ENCODE measurements at regions not wholly inside any gene's neighbourhood (a gene's known extent, or its start where the extent isn't known, plus 50 kb on each side); places are given as distances from the start of the nearest gene placed in this dataset.
"Not testable (repeated sequence)": the region's sequence is repeated elsewhere in the genome, so short reads cannot be mapped to it uniquely, and the experiment has no call there.

DNA sequence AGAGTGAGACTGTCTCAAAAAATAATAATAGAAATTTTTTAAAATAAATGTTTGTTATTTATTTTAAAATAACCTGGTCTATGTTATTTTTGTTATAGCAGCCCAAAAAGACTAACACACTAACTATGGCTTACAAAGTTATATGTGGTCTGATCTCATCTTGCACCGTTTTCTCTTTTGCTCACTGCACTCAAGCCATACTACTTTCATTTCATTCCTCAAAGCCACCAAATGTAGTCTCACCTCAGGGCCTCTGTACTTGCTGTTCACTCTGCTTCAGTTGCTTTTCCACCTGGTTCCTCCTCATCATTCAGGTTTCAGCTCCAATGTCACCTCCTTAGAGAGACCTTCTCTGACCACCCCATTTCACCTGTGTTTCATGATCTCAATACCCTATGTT, 55.2 kb upstream of the MDM1 start:
- Mint-ChIP-seq H3K4me1 (peaks cover 50 to 84% of the 10 kb centered on the region in 2 donors), H3K9me3 (peaks cover 2 to 17% (median 13%) of the 10 kb centered on the region in 6 donors), H3K27ac (peak overlapping the region in 5 of 6 donors; percentile 48 to 86 (median 83))

DNA sequence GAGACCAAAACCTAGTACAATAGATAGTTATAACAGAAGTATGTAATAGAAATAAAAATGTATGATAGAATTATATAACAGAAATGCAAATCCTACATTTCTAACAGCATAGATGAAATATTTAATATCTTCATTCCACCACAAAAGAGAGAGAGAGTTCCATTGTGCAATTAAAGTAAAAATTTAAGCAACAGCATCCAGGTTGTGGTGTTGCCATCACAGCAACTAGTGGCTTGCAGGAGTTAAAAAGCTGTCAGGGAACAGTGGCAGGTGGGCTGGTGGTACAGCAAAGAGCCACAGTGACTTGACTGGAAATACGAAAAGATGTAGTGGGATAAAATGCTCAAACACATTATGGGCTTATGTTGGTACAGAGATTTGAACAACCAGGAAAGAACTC, 57.1 kb upstream of the MDM1 start:
- Mint-ChIP-seq H3K27me3 (ENCODE audit: low read depth in 3 of 3) (peaks cover 0 to 2% (median 2%) of the 10 kb centered on the region in 3 donors), H3K4me3 (no peak overlapping the region), H3K36me3 (peaks cover 0 to 29% (median 14%) of the 10 kb centered on the region in 3 donors), H3K4me1 (peaks cover 45 to 84% of the 10 kb centered on the region in 2 donors), H3K9me3 (peaks cover 0 to 10% (median 5%) of the 10 kb centered on the region in 6 donors), H3K27ac (peak overlapping the region in 3 of 6 donors; percentile 19 to 68 (median 56))
- DNase-seq = no peak

More for the DNA sequence above, 55.2 kb upstream of the MDM1 start:
- H3K4me3 Mint-ChIP-seq = peak overlapping the region; percentile 33 to 70 (median 66)
- peaks cover 7 to 41% (median 14%) of the 10 kb centered on the region in 3 donors for H3K36me3 Mint-ChIP-seq
- peaks cover 0 to 4% (median 2%) of the 10 kb centered on the region in 3 donors for H3K27me3 Mint-ChIP-seq (ENCODE audit: low read depth in 3 of 3)
- no peak for DNase-seq

DNA sequence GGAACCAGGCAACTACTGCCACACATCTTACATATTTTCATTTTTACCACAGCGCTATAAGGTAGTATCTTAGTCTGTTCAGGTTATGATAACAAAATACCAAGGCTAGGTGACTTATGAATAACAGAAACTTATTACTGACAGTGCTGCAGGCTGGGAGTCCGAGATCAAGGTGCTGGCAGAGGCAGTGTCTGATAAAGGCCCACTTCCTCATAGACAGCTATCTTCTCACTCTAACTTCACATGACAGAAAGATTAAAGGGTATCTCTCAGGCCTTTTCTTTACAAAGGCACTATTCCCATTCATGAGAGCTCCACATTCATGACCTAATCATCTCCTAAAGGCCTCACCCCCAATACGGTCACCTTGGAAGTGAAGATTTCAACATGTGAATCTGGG, 59.8 kb upstream of the MDM1 start:
- peaks cover 0 to 2% (median 0%) of the 10 kb centered on the region in 3 donors for H3K27me3 Mint-ChIP-seq (ENCODE audit: low read depth in 3 of 3)
- H3K9me3 Mint-ChIP-seq = peaks cover 0 to 10% (median 5%) of the 10 kb centered on the region in 6 donors
- H3K4me3 Mint-ChIP-seq = peak overlapping the region in 1 of 5 donors; percentile 10
- H3K36me3 Mint-ChIP-seq = peaks cover 2 to 19% (median 13%) of the 10 kb centered on the region in 3 donors
- H3K4me1 Mint-ChIP-seq = peaks cover 36 to 79% of the 10 kb centered on the region in 2 donors
- H3K27ac Mint-ChIP-seq = peak overlapping the region; percentile 2 to 76 (median 58)
- no peak for DNase-seq

DNA sequence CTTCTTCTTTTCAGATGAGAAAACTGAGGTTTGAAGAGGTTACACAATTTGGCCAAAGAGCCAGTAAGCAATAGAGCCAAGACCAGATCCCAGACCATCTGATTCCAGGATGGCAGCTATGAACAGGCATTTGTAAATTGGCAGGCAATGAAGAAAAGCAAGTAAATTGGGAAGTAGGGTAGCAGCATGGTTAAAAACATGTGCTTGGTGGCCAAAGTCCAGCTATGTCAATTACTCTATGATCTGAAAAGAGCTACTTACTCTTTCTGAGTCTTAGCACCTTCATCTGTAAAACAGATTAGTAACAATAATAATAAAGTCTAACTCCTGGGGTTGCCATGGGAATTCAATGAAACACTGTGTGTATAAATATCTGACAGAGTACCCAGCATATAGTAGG, 60.2 kb upstream of the MDM1 start:
- DNase-seq = no peak
- Mint-ChIP-seq H3K4me3 (no peak overlapping the region), H3K36me3 (peaks cover 3 to 19% (median 14%) of the 10 kb centered on the region in 3 donors), H3K27me3 (ENCODE audit: low read depth in 3 of 3) (peaks cover 0 to 2% (median 0%) of the 10 kb centered on the region in 3 donors), H3K4me1 (peaks cover 38 to 79% of the 10 kb centered on the region in 2 donors), H3K9me3 (peaks cover 0 to 10% (median 5%) of the 10 kb centered on the region in 6 donors), H3K27ac (peak overlapping the region; percentile 2 to 76 (median 58))

DNA sequence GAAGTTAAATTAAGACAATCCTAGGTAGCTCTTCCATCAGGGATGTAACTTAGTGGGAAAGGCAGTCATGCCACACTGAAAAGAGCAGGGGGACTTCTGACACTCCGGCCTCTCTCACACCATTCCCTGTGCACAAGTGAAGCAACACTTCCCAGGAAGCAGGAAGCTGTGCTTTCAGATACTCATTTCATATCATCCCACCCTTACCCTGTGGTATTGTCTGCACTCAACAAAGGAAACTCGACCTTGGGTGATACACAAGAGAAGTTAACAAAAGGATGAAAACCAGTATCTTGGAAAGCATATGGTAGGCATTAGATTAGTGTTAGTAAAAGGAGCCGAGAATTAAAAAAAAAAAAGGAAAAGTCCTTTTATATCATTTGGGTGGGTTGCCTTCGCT, 61.3 kb upstream of the MDM1 start:
- Mint-ChIP-seq H3K9me3 (peaks cover 0 to 8% (median 5%) of the 10 kb centered on the region in 6 donors), H3K4me1 (peaks cover 44 to 78% of the 10 kb centered on the region in 2 donors), H3K27ac (peak overlapping the region in 3 of 6 donors; percentile 12 to 32 (median 22)), H3K27me3 (ENCODE audit: low read depth in 3 of 3) (peaks cover 0 to 2% (median 0%) of the 10 kb centered on the region in 3 donors), H3K4me3 (no peak overlapping the region), H3K36me3 (peaks cover 3 to 17% (median 14%) of the 10 kb centered on the region in 3 donors)
- DNase-seq = no peak

DNA sequence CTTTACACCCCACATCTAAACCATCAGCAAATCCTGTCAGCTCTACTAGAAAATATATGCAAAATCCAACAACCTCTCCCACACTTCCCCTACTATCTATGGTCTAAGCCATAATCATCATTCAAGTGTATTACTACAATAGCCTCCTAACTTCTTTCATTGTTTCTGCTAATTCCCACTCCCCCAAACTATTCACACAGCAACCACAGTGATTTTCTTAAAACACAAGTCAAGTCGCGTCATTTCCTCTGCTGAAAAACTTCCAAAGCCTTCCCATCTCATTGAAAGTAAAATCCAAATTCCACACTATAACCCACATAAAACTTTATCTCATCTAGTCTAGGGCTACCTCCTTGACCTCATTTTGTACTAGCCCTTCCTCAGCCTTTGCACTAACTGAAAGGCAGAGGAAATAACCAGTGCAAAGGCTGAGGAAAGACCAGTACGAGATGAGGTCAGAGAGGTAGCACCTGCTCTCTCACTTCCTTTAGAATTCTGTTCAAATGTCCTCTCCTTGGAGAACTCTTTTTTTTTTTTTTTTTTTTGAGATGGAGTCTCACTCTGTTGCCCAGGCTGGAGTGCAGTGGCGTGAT, 65.5 kb upstream of the MDM1 start:
- H3K36me3 Mint-ChIP-seq = peaks cover 3 to 9% (median 3%) of the 10 kb centered on the region in 3 donors
- peaks cover 0 to 1% (median 0%) of the 10 kb centered on the region in 3 donors for H3K27me3 Mint-ChIP-seq (ENCODE audit: low read depth in 3 of 3)
- H3K4me1 Mint-ChIP-seq = peaks cover 48 to 83% of the 10 kb centered on the region in 2 donors
- H3K4me3 Mint-ChIP-seq = peak overlapping the region; percentile 34 to 65 (median 52)
- peak overlapping the region; percentile 3 to 81 (median 63) for H3K27ac Mint-ChIP-seq
- no peaks in the 10 kb centered on the region for H3K9me3 Mint-ChIP-seq
- peak; percentile 12 to 17 (median 13) for DNase-seq

DNA sequence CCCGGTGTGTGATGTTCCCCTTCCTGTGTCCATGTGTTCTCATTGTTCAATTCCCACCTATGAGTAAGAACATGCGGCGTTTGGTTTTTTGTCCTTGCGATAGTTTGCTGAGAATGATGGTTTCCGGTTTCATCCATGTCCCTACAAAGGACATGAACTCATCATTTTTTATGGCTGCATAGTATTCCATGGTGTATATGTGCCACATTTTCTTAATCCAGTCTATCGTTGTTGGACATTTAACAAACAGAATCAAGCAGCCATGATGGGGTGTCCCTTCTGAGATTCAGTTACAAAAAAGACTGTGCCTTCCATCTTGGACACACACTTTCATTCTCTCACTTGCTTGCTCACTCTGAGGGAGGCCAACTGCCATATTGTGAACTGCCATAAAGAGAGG, 66.5 kb upstream of the MDM1 start:
- DNase-seq; H3K9me3 Mint-ChIP-seq; H3K27me3 Mint-ChIP-seq (ENCODE audit: low read depth in 3 of 3): not testable (repeated sequence)
- Mint-ChIP-seq H3K27ac (peak overlapping the region in 1 of 6 donors; percentile 22), H3K4me1 (peaks cover 51 to 83% of the 10 kb centered on the region in 2 donors), H3K36me3 (peaks cover 3 to 11% (median 3%) of the 10 kb centered on the region in 3 donors), H3K4me3 (peak overlapping the region in 1 of 5 donors; percentile 24)

GRCh38 chr12:68400226-68400829, 68.2 kb upstream of the MDM1 start:
- H3K36me3 Mint-ChIP-seq = peaks cover 3 to 11% (median 3%) of the 10 kb centered on the region in 3 donors
- no peak overlapping the region for H3K4me3 Mint-ChIP-seq
- H3K9me3 Mint-ChIP-seq = no peaks in the 10 kb centered on the region
- peak overlapping the region in 5 of 6 donors; percentile 32 to 92 (median 34) for H3K27ac Mint-ChIP-seq
- peaks cover 56 to 89% of the 10 kb centered on the region in 2 donors for H3K4me1 Mint-ChIP-seq
- peaks cover 0 to 1% (median 0%) of the 10 kb centered on the region in 3 donors for H3K27me3 Mint-ChIP-seq (ENCODE audit: low read depth in 3 of 3)
- DNase-seq = no peak

DNA sequence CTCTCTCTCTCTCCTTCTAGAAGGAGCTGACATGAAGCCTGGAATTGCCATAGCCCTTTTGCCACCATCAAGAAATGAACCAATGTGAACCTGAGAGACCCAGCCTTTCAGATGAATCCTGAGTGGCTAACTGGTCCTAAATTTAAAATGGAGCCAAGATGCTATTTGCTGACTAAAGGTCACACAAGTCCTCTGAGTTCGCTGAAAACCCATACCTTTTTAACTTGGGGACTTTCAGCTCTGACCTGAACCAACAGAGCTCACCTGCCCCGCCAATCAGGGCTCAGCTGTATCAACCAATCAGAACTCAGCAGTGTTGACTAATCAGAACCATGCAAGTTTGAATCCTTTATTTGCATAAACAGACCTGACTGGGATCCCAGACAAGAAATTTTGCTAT, 70.3 kb upstream of the MDM1 start:
- no peaks in the 10 kb centered on the region for H3K9me3 Mint-ChIP-seq
- no peak for DNase-seq
- H3K27ac Mint-ChIP-seq = no peak overlapping the region
- H3K27me3 Mint-ChIP-seq (ENCODE audit: low read depth in 3 of 3) = peaks cover 0 to 1% (median 0%) of the 10 kb centered on the region in 3 donors
- peaks cover 0 to 11% (median 6%) of the 10 kb centered on the region in 3 donors for H3K36me3 Mint-ChIP-seq
- peaks cover 57 to 89% of the 10 kb centered on the region in 2 donors for H3K4me1 Mint-ChIP-seq
- no peak overlapping the region for H3K4me3 Mint-ChIP-seq

GRCh38 chr12:68403296-68403695, 71.1 kb upstream of the MDM1 start:
- no peaks in the 10 kb centered on the region for H3K9me3 Mint-ChIP-seq
- H3K4me3 Mint-ChIP-seq = no peak overlapping the region
- peaks cover 0 to 11% (median 6%) of the 10 kb centered on the region in 3 donors for H3K36me3 Mint-ChIP-seq
- no peak for DNase-seq
- H3K27ac Mint-ChIP-seq = peak overlapping the region in 2 of 6 donors; percentile 4 to 6
- peaks cover 48 to 81% of the 10 kb centered on the region in 2 donors for H3K4me1 Mint-ChIP-seq
- H3K27me3 Mint-ChIP-seq (ENCODE audit: low read depth in 3 of 3) = peaks cover 0 to 1% (median 0%) of the 10 kb centered on the region in 3 donors

DNA sequence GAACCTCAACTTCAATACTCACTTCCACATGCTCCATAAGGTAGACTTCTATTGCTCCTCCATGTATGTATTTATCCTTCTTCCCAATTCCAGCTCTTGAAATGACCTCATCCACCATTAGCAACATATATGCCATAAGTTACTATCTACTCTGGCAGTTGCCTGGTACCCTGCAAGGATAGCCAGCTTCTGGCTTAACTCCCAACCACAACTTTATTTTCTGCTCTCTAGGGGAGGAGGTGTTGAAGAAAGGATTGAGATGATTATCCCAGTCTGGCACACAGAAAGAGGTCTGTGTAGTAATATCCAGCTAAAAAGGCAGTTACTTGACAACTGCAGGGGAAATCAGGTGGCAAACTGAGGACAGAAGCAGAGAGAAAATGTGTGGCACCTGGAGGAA, 71.5 kb upstream of the MDM1 start:
- Mint-ChIP-seq H3K4me1 (peaks cover 48 to 81% of the 10 kb centered on the region in 2 donors), H3K36me3 (peaks cover 0 to 11% (median 6%) of the 10 kb centered on the region in 3 donors), H3K9me3 (no peaks in the 10 kb centered on the region), H3K27me3 (ENCODE audit: low read depth in 3 of 3) (peaks cover 0 to 1% (median 0%) of the 10 kb centered on the region in 3 donors), H3K27ac (peak overlapping the region in 1 of 6 donors; percentile 5), H3K4me3 (peak overlapping the region in 1 of 5 donors; percentile 15)
- no peak for DNase-seq

- DNase-seq = no peak
- Mint-ChIP-seq H3K4me1 (peaks cover 35 to 79% of the 10 kb centered on the region in 2 donors), H3K9me3 (no peaks in the 10 kb centered on the region), H3K36me3 (peaks cover 0 to 21% (median 6%) of the 10 kb centered on the region in 3 donors), H3K27ac (peak overlapping the region in 1 of 6 donors; percentile 9), H3K4me3 (no peak overlapping the region), H3K27me3 (ENCODE audit: low read depth in 3 of 3) (peaks cover 0 to 1% (median 0%) of the 10 kb centered on the region in 3 donors)
These were observed 73.2 kb upstream of the MDM1 start for GRCh38 chr12:68405343-68405781.

DNA sequence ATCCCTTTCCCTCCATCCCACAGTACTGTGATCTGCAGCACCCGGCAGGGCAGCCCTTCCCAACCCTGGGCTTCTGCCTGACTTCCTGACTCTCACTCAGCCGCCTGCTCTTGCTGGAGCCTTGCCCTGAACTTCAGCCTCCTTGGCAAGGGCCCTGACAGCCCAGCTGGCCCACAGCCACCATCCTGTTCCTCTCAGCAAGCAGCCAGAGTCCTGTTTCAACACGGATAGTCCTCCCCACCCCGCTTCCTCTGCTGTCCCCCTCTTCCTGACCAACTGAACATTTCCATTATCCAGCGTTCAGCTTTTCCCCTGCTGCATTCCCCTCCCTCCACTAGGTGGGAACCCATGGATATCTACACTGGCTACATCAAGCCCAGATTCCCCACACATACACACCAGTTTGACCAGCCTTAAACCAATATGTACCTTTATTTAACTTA, 74.0 kb upstream of the MDM1 start:
- Mint-ChIP-seq H3K4me1 (peaks cover 33 to 72% of the 10 kb centered on the region in 2 donors), H3K27ac (peak overlapping the region in 3 of 6 donors; percentile 5 to 25 (median 23))

More for the DNA sequence above, 74.0 kb upstream of the MDM1 start:
- H3K9me3 Mint-ChIP-seq = no peaks in the 10 kb centered on the region
- peak overlapping the region in 1 of 5 donors; percentile 3 for H3K4me3 Mint-ChIP-seq
- H3K27me3 Mint-ChIP-seq (ENCODE audit: low read depth in 3 of 3) = peaks cover 0 to 1% (median 0%) of the 10 kb centered on the region in 3 donors
- peaks cover 0 to 24% (median 6%) of the 10 kb centered on the region in 3 donors for H3K36me3 Mint-ChIP-seq
- no peak for DNase-seq

All from immature natural killer cell (primary cell).